Activated T-cell treated with anti-CD3 and anti-CD28 coated beads, Interleukin-2, amount 50 U/mL, for 48 hours (primary cell): ENCODE measurements at regions not wholly inside any gene's neighbourhood (a gene's known extent, or its start where the extent isn't known, plus 50 kb on each side); places are given as distances from the start of the nearest gene placed in this dataset.
"Not testable (repeated sequence)": the region's sequence is repeated elsewhere in the genome, so short reads cannot be mapped to it uniquely, and the experiment has no call there.

Source experiments
- DNase-seq, 2 experiments: peaks; one replicate each; pipeline ENCODE4 v3.0.0-alpha.2; 2020

- DNase-seq: no peak
Measured at GRCh38 chr16:52308051-52308450, 238.9 kb downstream of the TOX3 start.

GRCh38 chr16:52301026-52301425 is 245.9 kb downstream of the TOX3 start:
- no peak for DNase-seq

DNA sequence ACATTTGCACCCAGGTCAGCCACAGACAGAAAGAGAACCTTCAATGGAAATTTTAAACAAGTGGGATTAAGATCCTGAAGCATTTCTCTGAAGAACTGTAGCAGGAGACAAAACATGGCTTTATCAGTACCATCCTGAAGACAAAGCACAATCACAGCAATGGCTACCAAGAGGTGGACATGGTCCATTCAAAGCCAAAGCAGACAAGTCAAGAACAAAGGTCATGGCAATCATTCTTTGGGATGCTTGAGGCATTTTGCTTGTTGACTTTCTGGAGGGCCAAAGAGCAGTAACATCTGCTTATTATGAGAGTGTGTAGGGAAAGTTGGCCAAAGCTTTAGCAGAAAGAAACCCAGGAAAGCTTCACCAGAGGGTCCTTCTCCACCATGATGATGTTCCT is 248.2 kb downstream of the TOX3 start:
- DNase-seq: no peak

DNA sequence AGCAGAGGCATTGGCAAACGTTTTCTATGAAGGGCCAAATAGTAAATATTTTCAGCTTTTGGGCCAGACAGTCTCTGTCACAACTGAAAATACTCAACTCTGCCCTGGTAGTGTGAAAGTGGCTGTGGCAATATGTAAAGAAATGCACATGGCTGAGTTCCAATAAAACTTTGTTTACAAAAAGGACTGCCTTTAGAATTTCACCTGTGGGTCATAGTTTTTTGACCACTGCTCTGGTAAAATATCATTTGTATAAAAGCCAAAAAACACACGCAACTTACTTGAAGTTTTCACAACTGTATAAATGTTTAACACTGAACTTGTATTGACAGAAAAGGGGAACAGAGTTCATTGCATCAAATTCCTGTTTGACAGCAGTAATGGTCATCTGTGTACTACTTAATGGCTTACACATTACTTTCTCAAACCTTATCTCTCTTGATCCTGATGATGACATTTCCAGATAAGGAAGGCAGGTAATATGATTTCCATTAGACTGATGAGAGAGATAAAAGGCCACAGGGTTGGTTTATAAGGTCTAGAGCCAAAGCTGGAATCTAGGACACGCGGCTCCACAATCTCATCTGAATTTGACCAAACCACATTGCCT is 250.1 kb downstream of the TOX3 start:
- not testable (repeated sequence) for DNase-seq

DNA sequence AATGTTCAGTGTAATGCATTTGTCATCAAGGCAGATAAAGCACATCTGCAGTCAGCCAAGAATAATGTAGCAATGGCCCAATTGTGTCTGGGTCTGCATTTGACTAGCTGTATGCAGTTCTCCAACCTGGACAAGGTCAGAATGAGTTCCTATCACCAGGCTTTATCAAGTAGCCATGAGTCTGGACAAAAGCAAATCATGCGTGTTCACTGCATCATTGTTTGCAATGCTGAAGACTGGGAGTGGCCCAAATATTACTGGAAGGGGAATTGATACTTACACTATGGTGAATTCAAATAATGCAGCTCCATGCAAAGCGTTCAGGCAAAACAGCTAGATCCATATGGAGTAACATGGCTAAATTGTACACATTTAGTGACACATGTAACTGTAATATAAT is 250.9 kb downstream of the TOX3 start:
- no peak for DNase-seq

GRCh38 chr16:52294660-52295059 is 252.3 kb downstream of the TOX3 start:
- DNase-seq: no peak

DNA sequence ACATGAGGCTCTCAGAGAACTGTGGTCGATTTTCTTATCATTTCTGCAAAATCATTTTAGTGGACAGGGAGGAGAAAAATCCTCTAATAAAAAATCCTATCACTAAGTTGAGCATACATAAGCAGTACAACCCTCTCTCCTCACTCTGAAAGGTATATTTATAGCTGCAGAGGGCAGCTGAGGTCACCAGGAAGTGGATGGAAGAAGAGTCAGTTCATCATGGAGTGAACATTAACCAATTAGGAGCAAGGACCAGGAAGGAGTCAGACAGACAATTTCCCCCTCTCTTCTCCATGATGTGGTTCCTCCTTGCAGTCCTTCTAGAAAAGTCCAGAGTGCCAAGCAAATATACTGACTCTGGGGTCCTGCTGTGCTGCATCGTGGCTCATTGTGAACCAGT is 253.7 kb downstream of the TOX3 start:
- DNase-seq: no peak

DNA sequence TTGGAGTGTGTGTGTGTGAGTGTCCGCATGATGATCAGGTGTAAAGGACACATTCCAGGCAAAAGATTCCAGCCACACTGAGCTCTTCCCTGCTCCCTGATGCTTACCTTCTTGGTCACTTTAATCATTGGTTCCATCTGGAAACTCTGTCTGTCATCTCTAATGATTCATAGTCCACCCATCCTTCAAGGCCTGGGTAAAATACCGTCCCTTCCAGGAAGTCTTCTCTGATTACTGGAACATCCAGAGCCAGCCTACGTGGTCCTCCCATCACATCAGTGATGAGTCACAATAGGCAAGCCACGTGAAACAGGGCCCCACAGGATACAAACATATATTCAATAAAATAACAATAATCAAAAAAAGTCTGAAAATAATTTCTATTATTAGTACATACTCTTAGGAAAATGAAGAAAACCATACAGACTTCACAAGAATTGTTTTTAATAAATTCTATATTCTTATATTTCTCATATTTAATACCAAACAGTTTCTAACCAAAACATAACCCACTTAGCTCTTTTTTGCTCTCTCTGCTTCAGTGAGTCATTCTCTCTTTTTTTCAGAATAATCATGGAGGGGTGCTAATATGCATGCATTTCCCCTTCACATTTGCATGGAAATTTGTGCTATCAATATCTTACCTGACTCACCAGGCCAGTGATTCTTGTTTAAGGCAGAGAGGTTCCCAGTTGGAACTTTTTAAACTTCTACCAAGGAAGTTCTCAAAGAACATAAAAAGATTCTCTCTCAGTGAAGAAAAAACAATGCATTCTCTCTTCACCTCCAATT is 263.2 kb downstream of the TOX3 start:
- DNase-seq: no peak

- no peak for DNase-seq
Measured at GRCh38 chr16:52283018-52283417, 263.9 kb downstream of the TOX3 start.

- no peak for DNase-seq
Measured at GRCh38 chr16:52280086-52280485, 266.9 kb downstream of the TOX3 start.

- DNase-seq: no peak
Measured at GRCh38 chr16:52271088-52271750, 275.7 kb downstream of the TOX3 start.

- DNase-seq: no peak
Measured at GRCh38 chr16:52265446-52265861, 281.5 kb downstream of the TOX3 start.

DNA sequence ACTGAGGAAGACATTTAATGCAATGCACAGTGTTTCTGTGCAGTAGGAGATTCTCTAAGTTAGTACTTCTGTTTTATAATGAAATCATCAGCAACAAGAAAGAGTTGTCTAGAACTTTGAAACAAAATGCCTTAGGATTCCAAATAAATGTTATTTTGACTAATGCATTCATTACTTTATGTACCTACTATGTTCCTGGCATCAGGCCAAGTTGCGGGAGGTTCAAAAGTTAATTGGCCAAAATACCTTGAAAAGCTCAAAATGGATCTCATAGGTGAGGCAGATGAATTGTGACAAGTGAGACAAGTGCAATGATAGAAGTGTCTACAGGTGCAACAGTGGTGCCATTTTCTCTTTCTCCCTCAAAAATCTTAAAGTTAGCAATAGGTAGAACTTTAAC is 289.4 kb downstream of the TOX3 start:
- no peak for DNase-seq

GRCh38 chr16:52256310-52257078 is 290.4 kb downstream of the TOX3 start:
- DNase-seq: no peak

DNA sequence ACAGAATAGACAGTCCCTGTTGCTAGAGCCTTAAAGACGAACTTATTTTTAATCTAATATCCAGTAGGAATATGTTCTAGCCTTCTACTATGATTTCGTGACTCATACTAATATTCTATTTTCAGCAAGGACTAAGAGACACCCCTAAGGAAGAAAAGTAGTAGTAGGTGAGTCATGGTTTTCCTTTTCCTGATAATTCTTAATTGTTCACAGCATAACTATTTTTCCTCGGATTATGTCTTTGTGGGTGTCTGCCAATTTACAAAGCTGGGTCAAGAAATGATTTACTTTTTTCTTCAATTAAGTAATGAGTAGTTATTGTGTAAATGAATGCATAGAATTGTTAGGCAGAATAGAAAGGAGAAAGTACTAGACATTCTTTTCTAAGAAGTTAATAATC is 292.2 kb downstream of the TOX3 start:
- DNase-seq: no peak

- no peak for DNase-seq
Measured at GRCh38 chr16:52252680-52253079, 294.3 kb downstream of the TOX3 start.

DNA sequence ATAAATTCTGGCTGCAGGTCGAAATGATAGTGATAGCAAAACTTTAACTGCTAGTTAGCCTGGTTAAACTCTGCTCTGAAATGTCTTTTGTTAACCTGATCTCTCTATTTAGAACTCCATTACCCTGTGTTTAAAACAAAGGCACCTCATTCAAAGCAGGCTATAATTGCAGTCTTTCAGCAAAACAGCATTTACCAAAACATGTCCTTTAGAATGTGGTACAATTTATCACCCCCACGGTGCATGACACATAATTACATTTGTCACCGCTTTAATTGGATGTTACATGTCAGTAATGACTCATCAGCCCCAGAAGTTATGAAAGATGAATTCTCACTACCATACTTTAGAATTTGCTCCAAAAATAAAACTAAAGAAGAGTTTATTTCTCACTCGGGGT is 295.4 kb downstream of the TOX3 start:
- no peak for DNase-seq

GRCh38 chr16:52247737-52248136 is 299.2 kb downstream of the TOX3 start:
- no peak for DNase-seq

DNA sequence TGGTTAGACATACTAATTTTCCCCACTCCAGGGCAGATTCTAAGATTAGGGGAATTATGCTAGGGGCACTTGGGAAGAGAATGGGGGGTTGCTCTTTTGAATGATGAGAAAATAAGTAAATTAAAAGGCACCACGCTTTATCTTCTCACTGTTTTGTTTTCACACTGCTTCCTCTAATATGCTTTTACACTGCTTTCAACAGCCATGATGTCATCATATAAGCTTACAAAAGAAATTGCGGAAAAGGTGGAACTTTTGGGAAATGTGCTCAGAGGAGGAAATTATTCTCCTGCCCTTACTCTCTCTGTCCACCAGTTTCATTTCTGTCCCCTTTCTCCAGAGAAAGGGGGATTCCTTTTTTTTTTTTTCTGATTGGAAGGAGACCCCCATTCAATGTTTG is 308.2 kb downstream of the TOX3 start:
- DNase-seq: no peak

DNA sequence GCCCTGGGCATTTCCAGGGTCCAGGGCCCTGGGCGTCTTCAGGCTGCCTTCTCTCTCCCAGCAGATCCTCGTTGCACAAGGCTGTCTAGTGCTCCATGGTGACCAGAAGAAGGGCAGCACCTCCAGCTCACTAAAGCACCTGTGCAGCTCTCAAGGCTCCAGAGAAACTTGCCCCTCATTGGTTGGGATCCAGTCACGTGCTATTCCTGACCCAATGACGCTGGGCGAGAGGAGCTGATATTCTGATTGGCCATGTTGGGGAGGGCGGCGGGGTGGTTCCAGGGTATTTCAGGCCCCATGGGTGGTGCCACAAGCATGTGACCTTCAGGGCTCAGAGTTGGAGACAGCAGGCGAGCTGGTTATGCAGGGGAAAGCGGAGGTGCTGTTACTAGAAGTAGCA is 309.1 kb downstream of the TOX3 start:
- no peak for DNase-seq

- no peak for DNase-seq
Measured at GRCh38 chr16:52235186-52235585, 311.8 kb downstream of the TOX3 start.

DNA sequence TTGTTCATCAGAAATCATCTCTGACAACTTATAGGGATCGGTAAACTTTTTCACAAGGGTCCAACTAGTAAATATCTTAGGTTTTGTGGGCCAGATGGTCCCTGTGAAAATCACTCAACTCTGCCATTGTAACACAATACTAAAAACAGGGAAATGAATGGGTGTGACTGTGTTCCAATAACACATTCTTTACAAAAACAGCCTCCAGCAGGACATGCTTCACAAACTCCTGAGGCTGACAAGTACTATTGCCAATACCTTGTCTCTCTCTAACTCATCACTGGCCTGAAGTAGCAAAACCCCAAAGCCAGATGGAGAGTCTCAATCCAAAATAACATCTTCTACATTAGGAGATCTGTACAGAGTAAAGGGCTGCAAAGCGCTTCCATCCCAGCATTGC is 312.3 kb downstream of the TOX3 start:
- DNase-seq: no peak

- DNase-seq: no peak
Measured at GRCh38 chr16:52229471-52229870, 317.5 kb downstream of the TOX3 start.

GRCh38 chr16:52227851-52228250 is 319.1 kb downstream of the TOX3 start:
- no peak for DNase-seq
